GM19395 (cell line): ENCODE measurements at regions not wholly inside any gene's neighbourhood (a gene's known extent, or its start where the extent isn't known, plus 50 kb on each side); places are given as distances from the start of the nearest gene placed in this dataset.

Experiments
- ATAC-seq: cut with Tn5 transposase; IDR thresholded peaks from one replicate; pipeline ENCODE4 v1.9.1; 2021; ENCODE audit warnings: mild to moderate bottlenecking, moderate library complexity; ENCODE audit not compliant: unreplicated experiment

- no peak for ATAC-seq
These were observed 355.4 kb downstream of the CRPPA start for GRCh38 chr7:16065939-16066338.

GRCh38 chr7:16063716-16064675 lies 357.3 kb downstream of the CRPPA start:
- no peak for ATAC-seq

GRCh38 chr7:16063221-16063620 lies 358.1 kb downstream of the CRPPA start:
- no peak for ATAC-seq

- ATAC-seq, result no peak
These were observed 359.1 kb downstream of the CRPPA start for GRCh38 chr7:16062269-16062668.

GRCh38 chr7:16061630-16062029 lies 359.7 kb downstream of the CRPPA start:
- ATAC-seq, result no peak

- ATAC-seq, result no peak
These were observed 360.3 kb downstream of the CRPPA start for GRCh38 chr7:16061011-16061410.

- ATAC-seq, result no peak
These were observed 360.8 kb downstream of the CRPPA start for GRCh38 chr7:16060502-16060901.

GRCh38 chr7:16055263-16055976 lies 365.9 kb downstream of the CRPPA start:
- ATAC-seq, result peak; percentile 81

GRCh38 chr7:16051561-16052255 lies 365.2 kb upstream of the MEOX2 start:
- ATAC-seq, result no peak

GRCh38 chr7:16046041-16046440 lies 359.6 kb upstream of the MEOX2 start:
- no peak for ATAC-seq

GRCh38 chr7:16045296-16045695 lies 358.8 kb upstream of the MEOX2 start:
- no peak for ATAC-seq

- ATAC-seq, result no peak
These were observed 358.2 kb upstream of the MEOX2 start for GRCh38 chr7:16044645-16045044.

- no peak for ATAC-seq
These were observed 353.9 kb upstream of the MEOX2 start for GRCh38 chr7:16040346-16040745.

GRCh38 chr7:16038906-16039305 lies 352.4 kb upstream of the MEOX2 start:
- no peak for ATAC-seq

- no peak for ATAC-seq
These were observed 348.9 kb upstream of the MEOX2 start for GRCh38 chr7:16035392-16035791.

GRCh38 chr7:16034866-16035265 lies 348.4 kb upstream of the MEOX2 start:
- no peak for ATAC-seq

GRCh38 chr7:16034353-16034752 lies 347.9 kb upstream of the MEOX2 start:
- ATAC-seq, result no peak

- no peak for ATAC-seq
These were observed 346.8 kb upstream of the MEOX2 start for GRCh38 chr7:16033233-16033632.

- no peak for ATAC-seq
These were observed 342.2 kb upstream of the MEOX2 start for GRCh38 chr7:16028636-16029035.

GRCh38 chr7:16028103-16028502 lies 341.6 kb upstream of the MEOX2 start:
- ATAC-seq, result no peak

- ATAC-seq, result no peak
These were observed 340.9 kb upstream of the MEOX2 start for GRCh38 chr7:16027396-16027795.
